PFSK-1 (cell line): ENCODE measurements at regions not wholly inside any gene's neighbourhood (a gene's known extent, or its start where the extent isn't known, plus 50 kb on each side); places are given as distances from the start of the nearest gene placed in this dataset.

Experiments used
- FOXP2 ChIP-seq: optimal IDR thresholded peaks from 2 replicates; pipeline ENCODE3; 2011; ENCODE audit warnings: borderline replicate concordance, control low read depth, inconsistent platforms; ENCODE audit not compliant: insufficient read depth; ENCODE audit errors: extremely low read length, extremely low read depth
- POLR2AphosphoS5 ChIP-seq: IDR thresholded peaks from 2 replicates; pipeline ENCODE4 v1.6.1; 2012; ENCODE audit warnings: low read depth, mild to moderate bottlenecking, control low read depth, low read length, moderate library complexity
- REST ChIP-seq, 2 experiments: IDR thresholded peaks; 2 replicates each; pipeline versions ENCODE4 v1.6.1 to v1.8.0; 2011 to 2012; ENCODE audit warnings: low read depth in 2 of 2, low read length in 2 of 2, control low read depth in 1 of 2, inconsistent platforms in 1 of 2, mild to moderate bottlenecking in 1 of 2, moderate library complexity in 1 of 2; ENCODE audit not compliant: insufficient read depth in 1 of 2
- SIN3A ChIP-seq: IDR thresholded peaks from 2 replicates; pipeline ENCODE4 v1.6.1; 2012; ENCODE audit warnings: mild to moderate bottlenecking, low read length, moderate library complexity, borderline replicate concordance; ENCODE audit not compliant: insufficient read depth
- TAF1 ChIP-seq: IDR thresholded peaks from 2 replicates; pipeline ENCODE4 v1.6.1; 2012; ENCODE audit warnings: low read length, control low read depth, borderline replicate concordance; ENCODE audit not compliant: insufficient read depth

- no peak for TF ChIP-seq REST (IDR thresholded peaks at IDR 0.05; ENCODE audit: insufficient read depth in 1 of 2, low read depth in 2 of 2, low read length in 2 of 2)
- no peak for TF ChIP-seq POLR2AphosphoS5
- TF ChIP-seq SIN3A, result no peak
- no peak for TF ChIP-seq TAF1
- TF ChIP-seq FOXP2, result no peak
Observed at GRCh38 chr6:41434803-41435481, 99.5 kb downstream of the NCR2 start.

GRCh38 chr6:41437604-41438003, 102.2 kb downstream of the NCR2 start:
- TF ChIP-seq TAF1 (no peak), FOXP2 (no peak), SIN3A (no peak), POLR2AphosphoS5 (no peak), REST (IDR thresholded peaks at IDR 0.05; ENCODE audit: insufficient read depth in 1 of 2, low read depth in 2 of 2, low read length in 2 of 2) (no peak)

GRCh38 chr6:41438746-41439145, 103.3 kb downstream of the NCR2 start:
- TF ChIP-seq REST (IDR thresholded peaks at IDR 0.05; ENCODE audit: insufficient read depth in 1 of 2, low read depth in 2 of 2, low read length in 2 of 2) (no peak), POLR2AphosphoS5 (no peak), FOXP2 (no peak), SIN3A (no peak), TAF1 (no peak)

GRCh38 chr6:41439524-41440418, 104.4 kb downstream of the NCR2 start:
- no peak for TF ChIP-seq REST (IDR thresholded peaks at IDR 0.05; ENCODE audit: insufficient read depth in 1 of 2, low read depth in 2 of 2, low read length in 2 of 2)
- no peak for TF ChIP-seq FOXP2
- TF ChIP-seq SIN3A, result no peak
